ENCODE measurements at regions not wholly inside any gene's neighbourhood (a gene's known extent, or its start where the extent isn't known, plus 50 kb on each side); places are given as distances from the start of the nearest gene placed in this dataset.

GRCh38 chrX:19281256-19281655, 62.5 kb upstream of the PDHA1 start:
- ATAC-seq (no peak), DNase-seq (ENCODE audit: low read depth, low spot score) (no peak)
- no peaks in the 10 kb centered on the region for H3K36me3 ChIP-seq (ENCODE audit: control insufficient read depth, insufficient read depth, low read length)
- no peak overlapping the region for H3K4me3 ChIP-seq (ENCODE audit: low read depth in 2 of 2, low read length in 2 of 2)
- in situ Hi-C loops (cut with HindIII; ENCODE audit: low pct_unique_long_range_greater_than_20kb, low sequenced_read_pairs) (no loop called here), intact Hi-C loops (cut with micrococcal nuclease; ENCODE audit: unreplicated experiment) (no loop called here)
- no peaks in the 10 kb centered on the region; the same call in 1 of the 2 replicates for H3K27me3 ChIP-seq (ENCODE audit: control insufficient read depth, insufficient read depth, low read length)
- CTCF ChIA-PET, result no interaction called here
- H3K9me3 ChIP-seq (ENCODE audit: control insufficient read depth, insufficient read depth, low read depth, low read length), result no peaks in the 10 kb centered on the region
- POLR2A ChIA-PET, result no interaction called here
- BruUV-seq (replicated peaks), result no TSS peak
- H3K4me1 ChIP-seq (ENCODE audit: control insufficient read depth, insufficient read depth, low read length), result no peaks in the 10 kb centered on the region
- TF ChIP-seq, protein P1, sequence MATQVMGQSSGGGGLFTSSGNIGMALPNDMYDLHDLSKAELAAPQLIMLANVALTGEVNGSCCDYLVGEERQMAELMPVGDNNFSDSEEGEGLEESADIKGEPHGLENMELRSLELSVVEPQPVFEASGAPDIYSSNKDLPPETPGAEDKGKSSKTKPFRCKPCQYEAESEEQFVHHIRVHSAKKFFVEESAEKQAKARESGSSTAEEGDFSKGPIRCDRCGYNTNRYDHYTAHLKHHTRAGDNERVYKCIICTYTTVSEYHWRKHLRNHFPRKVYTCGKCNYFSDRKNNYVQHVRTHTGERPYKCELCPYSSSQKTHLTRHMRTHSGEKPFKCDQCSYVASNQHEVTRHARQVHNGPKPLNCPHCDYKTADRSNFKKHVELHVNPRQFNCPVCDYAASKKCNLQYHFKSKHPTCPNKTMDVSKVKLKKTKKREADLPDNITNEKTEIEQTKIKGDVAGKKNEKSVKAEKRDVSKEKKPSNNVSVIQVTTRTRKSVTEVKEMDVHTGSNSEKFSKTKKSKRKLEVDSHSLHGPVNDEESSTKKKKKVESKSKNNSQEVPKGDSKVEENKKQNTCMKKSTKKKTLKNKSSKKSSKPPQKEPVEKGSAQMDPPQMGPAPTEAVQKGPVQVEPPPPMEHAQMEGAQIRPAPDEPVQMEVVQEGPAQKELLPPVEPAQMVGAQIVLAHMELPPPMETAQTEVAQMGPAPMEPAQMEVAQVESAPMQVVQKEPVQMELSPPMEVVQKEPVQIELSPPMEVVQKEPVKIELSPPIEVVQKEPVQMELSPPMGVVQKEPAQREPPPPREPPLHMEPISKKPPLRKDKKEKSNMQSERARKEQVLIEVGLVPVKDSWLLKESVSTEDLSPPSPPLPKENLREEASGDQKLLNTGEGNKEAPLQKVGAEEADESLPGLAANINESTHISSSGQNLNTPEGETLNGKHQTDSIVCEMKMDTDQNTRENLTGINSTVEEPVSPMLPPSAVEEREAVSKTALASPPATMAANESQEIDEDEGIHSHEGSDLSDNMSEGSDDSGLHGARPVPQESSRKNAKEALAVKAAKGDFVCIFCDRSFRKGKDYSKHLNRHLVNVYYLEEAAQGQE (IDR thresholded peaks at IDR 0.05; ENCODE audit: insufficient read depth in 1 of 2, low read depth in 2 of 2, low read length in 1 of 2), result no peak
- no peak for TF ChIP-seq SIN3A (IDR thresholded peaks at IDR 0.05; ENCODE audit: borderline replicate concordance, insufficient read depth, low read depth, low read length)
- no peak for TF ChIP-seq TCF7L2 (IDR thresholded peaks at IDR 0.05; ENCODE audit: low read depth, low read length)
- TF ChIP-seq CTCF (IDR thresholded peaks at IDR 0.05), result no peak
- TF ChIP-seq POLR2AphosphoS5 (IDR thresholded peaks at IDR 0.05; ENCODE audit: low read depth, low read length), result no peak
- no peak overlapping the region for H3K27ac ChIP-seq (ENCODE audit: low read length)

DNA sequence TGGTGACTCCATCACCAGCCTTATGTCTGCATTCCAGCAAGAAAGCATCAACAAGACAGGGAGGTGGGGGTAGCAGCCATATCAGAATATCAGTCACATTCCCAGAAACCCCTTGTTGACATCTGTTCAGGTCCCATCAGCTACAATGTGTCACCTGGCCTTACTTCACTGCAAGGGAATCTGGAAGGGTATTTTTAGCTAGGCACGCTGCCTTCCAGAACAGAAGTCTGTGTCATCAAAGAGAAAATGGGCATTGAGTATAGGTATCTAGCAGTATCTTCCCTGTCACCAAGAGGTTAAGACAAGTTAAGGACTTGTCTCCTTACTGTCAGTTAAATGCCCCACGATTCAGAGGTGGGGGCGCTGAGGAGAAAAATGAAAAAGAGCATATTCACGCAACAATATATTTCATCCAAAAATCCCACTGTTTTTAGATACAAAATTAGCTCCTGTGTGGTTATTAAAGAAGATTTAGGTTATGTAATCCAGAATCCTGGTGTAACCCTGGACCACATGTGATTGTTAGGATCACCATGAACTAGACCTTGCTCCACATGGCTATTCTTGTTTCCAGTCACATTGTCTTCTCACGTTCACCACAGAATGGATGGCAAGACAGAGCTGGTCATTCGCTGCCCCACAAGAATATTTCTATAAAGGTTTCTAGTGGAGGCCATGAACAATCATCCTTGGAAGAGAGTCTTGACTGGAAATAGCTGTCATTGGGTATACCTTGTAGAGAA, 60.0 kb upstream of the PDHA1 start:
- no peak overlapping the region for H3K27ac ChIP-seq (ENCODE audit: low read length)
- intact Hi-C loops (cut with micrococcal nuclease; ENCODE audit: unreplicated experiment), result no loop called here
- ChIA-PET POLR2A (no interaction called here), CTCF (no interaction called here)
- TF ChIP-seq, protein P1 (IDR thresholded peaks at IDR 0.05; ENCODE audit: insufficient read depth in 1 of 2, low read depth in 2 of 2, low read length in 1 of 2), result no peak
- TF ChIP-seq POLR2AphosphoS5 (IDR thresholded peaks at IDR 0.05; ENCODE audit: low read depth, low read length), result no peak
- no peak for TF ChIP-seq SIN3A (IDR thresholded peaks at IDR 0.05; ENCODE audit: borderline replicate concordance, insufficient read depth, low read depth, low read length)
- TF ChIP-seq TCF7L2 (IDR thresholded peaks at IDR 0.05; ENCODE audit: low read depth, low read length), result no peak
- TF ChIP-seq CTCF (IDR thresholded peaks at IDR 0.05), result no peak
- in situ Hi-C loops (cut with HindIII; ENCODE audit: low pct_unique_long_range_greater_than_20kb, low sequenced_read_pairs), result no loop called here
- no peaks in the 10 kb centered on the region for H3K4me1 ChIP-seq (ENCODE audit: control insufficient read depth, insufficient read depth, low read length)
- H3K36me3 ChIP-seq (ENCODE audit: control insufficient read depth, insufficient read depth, low read length), result no peaks in the 10 kb centered on the region
- ATAC-seq (no peak), DNase-seq (ENCODE audit: low read depth, low spot score) (no peak)
- BruUV-seq (replicated peaks), result no TSS peak
- H3K27me3 ChIP-seq (ENCODE audit: control insufficient read depth, insufficient read depth, low read length), result no peaks in the 10 kb centered on the region; the same call in 1 of the 2 replicates
- no peaks in the 10 kb centered on the region for H3K9me3 ChIP-seq (ENCODE audit: control insufficient read depth, insufficient read depth, low read depth, low read length)
- H3K4me3 ChIP-seq (ENCODE audit: low read depth in 2 of 2, low read length in 2 of 2), result no peak overlapping the region

All from Panc1 (cell line).